T-helper 1 cell treated with Interleukin-12 subunit alpha and Interleukin-12 subunit beta and Interleukin-4 antibody, amounts not matched to agents 30 μg/mL and 1 μg/mL, for 36 hours (primary cell): ENCODE measurements at regions not wholly inside any gene's neighbourhood (a gene's known extent, or its start where the extent isn't known, plus 50 kb on each side); places are given as distances from the start of the nearest gene placed in this dataset.

ENCODE experiments used
- H3K27ac Mint-ChIP-seq: one replicate; pipeline ENCODE4 v1.8.0; 2021; ENCODE audit warnings: mild to moderate bottlenecking, mixed read lengths
- H3K27me3 Mint-ChIP-seq: one replicate; pipeline ENCODE4 v1.8.0; 2021; ENCODE audit warnings: low read depth, mixed read lengths
- H3K36me3 Mint-ChIP-seq: one replicate; pipeline ENCODE4 v1.8.0; 2021; ENCODE audit warnings: low read depth, mixed read lengths
- H3K4me1 Mint-ChIP-seq: one replicate; pipeline ENCODE4 v1.8.0; 2021; ENCODE audit warnings: low read depth, mixed read lengths
- H3K4me3 Mint-ChIP-seq: one replicate; pipeline ENCODE4 v1.8.0; 2021; ENCODE audit warnings: mild to moderate bottlenecking, moderate library complexity, mixed read lengths
- H3K9me3 Mint-ChIP-seq: one replicate; pipeline ENCODE4 v1.8.0; 2021; ENCODE audit warnings: mixed read lengths

- Mint-ChIP-seq H3K4me1 (no peaks in the 10 kb centered on the region), H3K27ac (no peak overlapping the region), H3K27me3 (no peaks in the 10 kb centered on the region), H3K4me3 (no peak overlapping the region), H3K36me3 (no peaks in the 10 kb centered on the region), H3K9me3 (no peaks in the 10 kb centered on the region)
These were observed 54.1 kb upstream of the PIK3C2G start for GRCh38 chr12:18207266-18207665.

DNA sequence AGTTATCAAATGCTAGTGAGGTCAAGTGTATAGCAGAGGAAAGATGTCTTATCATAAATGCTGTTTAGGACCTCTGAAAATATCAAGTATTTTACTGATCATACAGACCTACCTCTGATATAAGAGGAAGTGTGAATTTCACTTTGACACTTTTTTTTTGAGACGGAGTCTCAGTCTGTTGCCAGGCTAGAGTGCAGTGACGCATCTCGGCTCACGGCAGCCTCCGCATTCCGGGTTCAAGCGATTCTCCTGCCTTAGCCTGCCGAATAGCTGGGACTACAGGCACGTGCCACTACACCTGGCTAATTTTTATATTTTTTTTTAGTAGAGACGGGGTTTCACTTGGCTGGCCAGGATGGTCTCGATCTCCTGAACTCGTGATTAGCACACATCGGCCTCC lies 55.1 kb upstream of the PIK3C2G start:
- Mint-ChIP-seq H3K27ac (no peak overlapping the region), H3K4me3 (no peak overlapping the region), H3K4me1 (no peaks in the 10 kb centered on the region), H3K36me3 (no peaks in the 10 kb centered on the region), H3K27me3 (no peaks in the 10 kb centered on the region), H3K9me3 (no peaks in the 10 kb centered on the region)

DNA sequence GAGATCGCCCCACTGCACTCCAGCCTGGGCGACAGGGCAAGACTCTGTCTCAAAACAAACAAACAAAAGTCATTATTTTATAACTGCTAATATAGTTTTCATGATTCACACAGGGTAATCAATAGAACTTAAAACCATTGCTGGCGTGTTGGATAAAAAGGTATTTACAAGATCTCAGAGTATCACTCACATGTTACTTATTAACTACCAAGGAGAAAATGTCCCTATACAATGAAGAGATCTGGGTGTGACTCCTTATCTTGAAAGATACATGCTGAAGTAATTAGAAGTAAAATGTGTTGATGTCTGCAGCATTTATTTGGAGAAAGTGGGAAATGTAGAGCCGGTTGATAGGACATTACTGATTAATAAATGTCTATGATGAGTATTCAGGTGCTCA lies 57.3 kb upstream of the PIK3C2G start:
- H3K4me3 Mint-ChIP-seq = no peak overlapping the region
- H3K27ac Mint-ChIP-seq = no peak overlapping the region
- no peaks in the 10 kb centered on the region for H3K27me3 Mint-ChIP-seq
- no peaks in the 10 kb centered on the region for H3K36me3 Mint-ChIP-seq
- H3K9me3 Mint-ChIP-seq = no peaks in the 10 kb centered on the region
- no peaks in the 10 kb centered on the region for H3K4me1 Mint-ChIP-seq

DNA sequence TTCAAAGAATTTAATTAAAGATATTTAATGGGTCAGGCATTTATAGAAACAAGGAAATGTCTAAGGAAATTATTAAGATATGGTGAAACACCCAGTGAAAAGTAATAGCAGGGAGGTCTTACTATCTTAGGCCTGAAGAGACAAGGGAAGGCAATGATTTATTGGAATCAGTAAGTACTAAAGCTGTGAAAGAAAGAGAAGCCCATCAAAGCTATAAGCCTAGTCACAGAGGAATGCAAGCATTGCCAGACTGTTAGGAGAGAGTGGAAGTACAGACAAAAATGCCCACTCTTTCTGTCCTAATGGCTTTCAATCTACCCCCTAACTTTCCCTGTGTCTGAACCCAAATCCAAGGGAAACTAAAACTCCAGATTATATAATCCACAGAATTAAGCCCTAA lies 69.2 kb upstream of the PIK3C2G start:
- Mint-ChIP-seq H3K36me3 (no peaks in the 10 kb centered on the region), H3K9me3 (peaks cover 6% of the 10 kb centered on the region), H3K4me3 (no peak overlapping the region), H3K27ac (no peak overlapping the region), H3K4me1 (no peaks in the 10 kb centered on the region), H3K27me3 (no peaks in the 10 kb centered on the region)

DNA sequence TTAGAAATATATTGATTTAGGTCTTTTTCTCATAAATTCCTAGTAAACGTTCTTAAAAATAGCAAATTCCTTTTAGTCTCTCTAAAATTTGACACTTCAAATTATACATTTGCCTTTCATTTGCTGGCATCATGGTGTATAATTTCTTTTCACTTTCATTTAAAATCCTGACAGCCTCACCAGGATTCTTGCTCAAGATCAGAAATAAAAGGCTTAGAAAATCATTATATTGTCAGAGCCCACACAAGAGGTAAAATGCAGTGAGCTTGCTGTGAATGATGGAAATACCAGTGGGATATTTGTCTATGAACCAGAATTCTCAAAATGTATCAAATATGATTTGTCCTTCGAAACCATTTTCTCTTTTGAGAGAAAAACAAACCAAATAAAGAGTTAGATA lies 78.2 kb upstream of the PIK3C2G start:
- Mint-ChIP-seq H3K36me3 (no peaks in the 10 kb centered on the region), H3K4me3 (no peak overlapping the region), H3K27ac (no peak overlapping the region), H3K27me3 (no peaks in the 10 kb centered on the region), H3K9me3 (peaks cover 4% of the 10 kb centered on the region), H3K4me1 (no peaks in the 10 kb centered on the region)

DNA sequence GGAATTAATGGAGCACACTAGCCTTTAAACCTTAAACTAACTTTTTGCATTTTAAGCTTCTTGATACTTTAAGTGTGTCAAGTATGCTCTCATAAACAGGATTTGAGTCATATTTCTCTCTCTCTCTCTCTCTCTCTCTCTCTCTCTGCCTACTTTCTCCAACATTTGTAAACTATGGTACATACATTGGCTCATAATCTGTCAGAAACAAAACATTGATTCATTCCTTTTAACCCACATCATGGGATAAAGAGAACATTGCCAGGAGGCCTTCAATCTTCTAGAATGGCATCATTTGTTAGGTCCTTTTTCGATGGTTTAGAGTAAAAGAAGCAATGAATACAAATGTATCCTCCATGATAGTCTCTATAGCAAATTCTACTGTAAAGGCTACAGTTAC lies 81.6 kb upstream of the RERGL start:
- Mint-ChIP-seq H3K27ac (no peak overlapping the region), H3K4me1 (no peaks in the 10 kb centered on the region), H3K27me3 (no peaks in the 10 kb centered on the region), H3K4me3 (no peak overlapping the region), H3K9me3 (peaks cover 21% of the 10 kb centered on the region), H3K36me3 (peaks cover 1% of the 10 kb centered on the region)

DNA sequence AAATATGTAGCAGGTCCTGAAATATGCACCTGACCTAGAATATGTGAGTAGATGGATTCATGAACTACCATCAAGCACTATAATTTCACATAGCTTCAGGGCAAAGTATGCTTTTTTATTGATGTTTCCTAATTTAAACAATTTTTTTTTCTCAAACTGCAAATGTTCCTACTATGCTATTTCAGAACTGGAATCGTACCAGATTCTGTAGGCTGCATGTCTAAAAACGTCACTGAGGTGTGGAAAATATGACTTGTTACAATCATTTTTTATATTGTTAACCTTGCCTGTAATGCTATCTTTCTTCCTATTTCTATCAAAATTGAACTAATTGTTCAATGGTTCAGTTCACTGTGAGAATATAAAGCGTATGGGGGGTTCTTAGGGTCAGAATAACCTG lies 78.0 kb upstream of the RERGL start:
- Mint-ChIP-seq H3K4me3 (no peak overlapping the region), H3K4me1 (peaks cover 9% of the 10 kb centered on the region), H3K36me3 (peaks cover 4% of the 10 kb centered on the region), H3K27me3 (no peaks in the 10 kb centered on the region), H3K27ac (no peak overlapping the region), H3K9me3 (peaks cover 21% of the 10 kb centered on the region)

DNA sequence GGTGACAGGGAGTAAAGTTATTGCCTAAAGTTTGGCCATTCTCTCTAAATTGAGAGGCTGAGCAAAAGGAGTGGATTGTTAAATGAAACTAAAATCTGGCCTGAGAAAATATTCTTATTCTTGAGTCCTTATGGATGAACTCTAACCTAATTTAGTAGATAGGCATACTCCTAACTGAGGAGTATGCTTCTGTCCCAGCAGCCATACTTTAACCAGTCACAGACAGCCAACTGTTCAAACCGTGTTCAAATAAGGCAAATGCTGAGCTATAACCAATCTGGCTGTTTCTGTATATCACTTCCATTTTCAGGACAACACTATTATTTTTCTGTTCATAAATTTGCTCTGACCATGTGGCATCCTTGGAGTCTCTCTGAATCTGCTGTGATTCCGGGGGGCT lies 75.9 kb upstream of the RERGL start:
- peaks cover 11% of the 10 kb centered on the region for H3K9me3 Mint-ChIP-seq
- H3K36me3 Mint-ChIP-seq = peaks cover 3% of the 10 kb centered on the region
- H3K27ac Mint-ChIP-seq = peak overlapping the region; percentile 66
- peak overlapping the region; percentile 18 for H3K4me3 Mint-ChIP-seq
- H3K4me1 Mint-ChIP-seq = peaks cover 9% of the 10 kb centered on the region
- no peaks in the 10 kb centered on the region for H3K27me3 Mint-ChIP-seq

DNA sequence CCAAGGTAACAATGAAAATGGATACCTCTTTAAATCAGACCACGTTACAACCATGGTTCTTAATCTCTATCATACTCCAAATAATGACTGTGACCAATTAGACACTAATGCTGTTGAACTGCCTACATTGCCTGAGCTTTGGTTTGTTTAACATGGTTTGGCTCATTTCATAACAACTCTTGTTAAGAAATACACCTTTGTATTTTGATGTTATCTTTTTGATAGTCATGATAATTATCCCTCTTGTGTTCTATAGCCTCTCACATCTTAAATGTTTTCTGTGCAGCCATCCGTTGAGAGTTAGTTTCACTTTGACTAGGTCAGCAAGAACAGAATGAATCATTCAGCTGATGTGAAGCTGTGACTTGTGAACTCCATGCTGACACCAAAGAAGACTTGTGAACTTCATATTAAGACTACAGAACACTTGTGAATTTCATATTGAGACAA lies 75.5 kb upstream of the RERGL start:
- Mint-ChIP-seq H3K9me3 (peaks cover 11% of the 10 kb centered on the region), H3K27me3 (no peaks in the 10 kb centered on the region), H3K4me3 (peak overlapping the region; percentile 18), H3K27ac (peak overlapping the region; percentile 66), H3K4me1 (peaks cover 9% of the 10 kb centered on the region), H3K36me3 (peaks cover 3% of the 10 kb centered on the region)

DNA sequence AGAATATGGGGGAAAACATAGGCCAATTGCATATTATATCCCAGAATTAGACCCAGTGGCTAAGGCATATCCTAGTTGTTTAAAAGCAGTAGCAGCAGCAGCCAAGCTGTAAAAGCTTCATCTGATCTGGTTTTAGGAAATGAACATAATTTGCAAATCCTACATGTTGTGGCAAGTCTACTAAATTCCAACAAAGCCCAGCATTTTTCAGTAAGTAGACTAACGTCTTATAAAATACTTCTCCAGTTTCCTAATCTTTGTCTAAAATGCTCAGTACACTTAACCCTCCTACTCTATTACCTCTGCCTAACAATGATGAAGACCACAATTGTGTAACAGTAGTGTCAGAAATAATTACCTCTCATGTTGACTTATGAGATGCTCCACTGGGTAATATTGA lies 70.9 kb upstream of the RERGL start:
- peaks cover 4% of the 10 kb centered on the region for H3K27me3 Mint-ChIP-seq
- H3K36me3 Mint-ChIP-seq = peaks cover 3% of the 10 kb centered on the region
- H3K9me3 Mint-ChIP-seq = peaks cover 11% of the 10 kb centered on the region
- no peak overlapping the region for H3K27ac Mint-ChIP-seq
- H3K4me1 Mint-ChIP-seq = peaks cover 7% of the 10 kb centered on the region
- no peak overlapping the region for H3K4me3 Mint-ChIP-seq

- no peak overlapping the region for H3K27ac Mint-ChIP-seq
- H3K4me1 Mint-ChIP-seq = no peaks in the 10 kb centered on the region
- H3K36me3 Mint-ChIP-seq = no peaks in the 10 kb centered on the region
- H3K4me3 Mint-ChIP-seq = no peak overlapping the region
- H3K27me3 Mint-ChIP-seq = peaks cover 4% of the 10 kb centered on the region
- H3K9me3 Mint-ChIP-seq = peaks cover 8% of the 10 kb centered on the region
These were observed 69.0 kb upstream of the RERGL start for GRCh38 chr12:18158774-18159557.

- no peaks in the 10 kb centered on the region for H3K27me3 Mint-ChIP-seq
- no peaks in the 10 kb centered on the region for H3K36me3 Mint-ChIP-seq
- H3K27ac Mint-ChIP-seq = no peak overlapping the region
- no peak overlapping the region for H3K4me3 Mint-ChIP-seq
- no peaks in the 10 kb centered on the region for H3K4me1 Mint-ChIP-seq
- no peaks in the 10 kb centered on the region for H3K9me3 Mint-ChIP-seq
These were observed 63.8 kb upstream of the RERGL start for GRCh38 chr12:18153826-18154225.

DNA sequence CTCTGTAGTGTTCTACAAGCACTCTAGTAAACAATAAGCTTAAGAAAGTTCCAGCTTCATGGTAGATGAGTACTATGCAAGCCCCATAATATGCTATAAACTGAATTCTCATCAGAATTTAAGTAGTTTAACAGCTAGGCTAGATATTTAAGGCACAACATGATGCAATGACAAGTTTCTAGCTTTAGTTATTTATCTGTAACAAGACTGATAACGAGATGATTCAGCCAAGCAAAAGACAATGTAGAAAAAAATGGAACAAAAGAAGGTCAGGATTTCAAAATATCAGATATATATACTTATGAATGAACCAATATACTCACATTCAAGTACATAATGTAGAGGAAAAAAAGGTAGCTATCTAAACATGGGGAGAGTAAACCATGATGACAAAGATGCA lies 61.0 kb upstream of the RERGL start:
- H3K4me3 Mint-ChIP-seq = no peak overlapping the region
- no peaks in the 10 kb centered on the region for H3K36me3 Mint-ChIP-seq
- H3K9me3 Mint-ChIP-seq = no peaks in the 10 kb centered on the region

DNA sequence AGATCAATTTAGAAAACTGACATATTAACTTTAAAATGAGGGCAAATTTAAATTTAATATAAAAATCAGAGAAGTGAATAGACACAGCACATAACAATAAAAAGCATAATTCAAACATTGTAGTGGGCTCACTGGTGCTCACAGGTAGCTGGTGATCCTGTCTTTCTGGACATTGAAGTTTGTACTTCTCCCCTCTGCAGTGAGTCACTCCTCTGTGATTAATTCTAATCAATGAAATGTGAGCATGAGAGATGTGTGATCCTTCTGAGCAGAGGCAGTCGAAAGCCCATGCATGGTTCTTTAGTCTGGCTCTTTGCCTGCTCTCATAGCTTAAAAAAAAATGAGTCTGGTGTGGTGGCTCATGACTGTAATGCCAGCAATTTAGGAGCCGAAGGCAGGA lies 59.0 kb upstream of the RERGL start:
- Mint-ChIP-seq H3K27me3 (no peaks in the 10 kb centered on the region), H3K9me3 (no peaks in the 10 kb centered on the region), H3K36me3 (no peaks in the 10 kb centered on the region), H3K27ac (no peak overlapping the region), H3K4me3 (no peak overlapping the region), H3K4me1 (no peaks in the 10 kb centered on the region)

More for the DNA sequence above, 61.0 kb upstream of the RERGL start:
- Mint-ChIP-seq H3K4me1 (no peaks in the 10 kb centered on the region), H3K27me3 (no peaks in the 10 kb centered on the region), H3K27ac (no peak overlapping the region)

DNA sequence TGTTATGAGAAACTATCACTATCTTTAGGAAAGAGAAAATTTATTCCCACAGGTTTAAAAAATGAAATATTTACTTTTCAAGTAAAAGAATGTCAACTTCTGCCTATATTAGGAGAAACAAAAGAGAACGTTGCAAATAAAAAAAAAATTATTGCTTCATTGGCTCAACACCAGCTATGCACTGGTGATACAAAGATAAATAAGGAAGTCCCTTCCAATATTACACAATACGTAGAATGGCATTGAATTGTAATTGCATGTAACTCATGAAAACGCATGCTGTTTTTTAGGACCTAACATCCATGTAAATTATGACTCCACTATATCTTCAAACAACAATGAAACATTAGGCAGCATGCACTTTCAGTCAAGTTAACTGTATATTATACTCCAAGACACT lies 56.4 kb upstream of the RERGL start:
- Mint-ChIP-seq H3K27me3 (no peaks in the 10 kb centered on the region), H3K9me3 (no peaks in the 10 kb centered on the region), H3K27ac (no peak overlapping the region), H3K36me3 (no peaks in the 10 kb centered on the region), H3K4me1 (no peaks in the 10 kb centered on the region), H3K4me3 (no peak overlapping the region)

- Mint-ChIP-seq H3K36me3 (no peaks in the 10 kb centered on the region), H3K27ac (no peak overlapping the region), H3K4me3 (no peak overlapping the region), H3K4me1 (no peaks in the 10 kb centered on the region), H3K9me3 (no peaks in the 10 kb centered on the region), H3K27me3 (no peaks in the 10 kb centered on the region)
These were observed 55.9 kb upstream of the RERGL start for GRCh38 chr12:18145924-18146323.
